ENCODE measurements at regions not wholly inside any gene's neighbourhood (a gene's known extent, or its start where the extent isn't known, plus 50 kb on each side); places are given as distances from the start of the nearest gene placed in this dataset.

GRCh38 chr10:133004478-133004877, 62.1 kb upstream of the CFAP46 start:
- no peak for TF ChIP-seq CTCF (IDR thresholded peaks at IDR 0.05; ENCODE audit: low read depth, low read length, missing input control)
- no peak for TF ChIP-seq ATF3 (IDR thresholded peaks at IDR 0.05)
- no peak for TF ChIP-seq RAD21 (IDR thresholded peaks at IDR 0.05)
- TF ChIP-seq MAX (IDR thresholded peaks at IDR 0.05) = no peak
- no peak for TF ChIP-seq GABPA (IDR thresholded peaks at IDR 0.05 in 1 of 2, conservative IDR thresholded peaks at IDR 0.05 in 1 of 2)
- TF ChIP-seq YY1 (IDR thresholded peaks at IDR 0.05) = no peak
- no peak for TF ChIP-seq SP1 (IDR thresholded peaks at IDR 0.05)
- no peak for TF ChIP-seq FOXA1 (IDR thresholded peaks at IDR 0.05)
- TF ChIP-seq EGR1 (IDR thresholded peaks at IDR 0.05; ENCODE audit: low read depth in 2 of 2) = no peak
- no peak for TF ChIP-seq JUND (IDR thresholded peaks at IDR 0.05)
- no peak for TF ChIP-seq ZBTB33 (IDR thresholded peaks at IDR 0.05)
- TF ChIP-seq FOXA2 (IDR thresholded peaks at IDR 0.05) = no peak
